A549 (cell line): ENCODE measurements at regions not wholly inside any gene's neighbourhood (a gene's known extent, or its start where the extent isn't known, plus 50 kb on each side); places are given as distances from the start of the nearest gene placed in this dataset.

Experiments used
- ATAC-seq, 2 experiments: fragments of 200-7000 bp in 1 of 2; fragments of >200 bp in 1 of 2; cut with Nextera tagmentation in 1 of 2; cut with Tn5 transposase in 1 of 2; 3 replicates each; pipeline versions ENCODE4 v1.8.0 to v1.9.1; 2018 to 2020; ENCODE audit warnings: mild to moderate bottlenecking in 1 of 2, moderate library complexity in 1 of 2
- CTCF ChIA-PET: fragments of 300-600 bp; sonication (Branson Sonifier 250); formaldehyde crosslinking; extraction: SDS; loops from one replicate; lab custom pipeline; 2021; ENCODE audit warnings: antibody characterized with exemption, inconsistent platforms; lab: Yijun Ruan, JAX
- POLR2A ChIA-PET: fragments of 350-600 bp; formaldehyde crosslinking; extraction: SDS; loops from one replicate; lab custom pipeline; 2021; ENCODE audit warnings: antibody characterized with exemption, inconsistent platforms; lab: Yijun Ruan, JAX
- DNase-seq, 2 experiments: peaks; one replicate each; pipeline versions ENCODE4 v3.0.0 to v3.0.0-alpha.2; 2011 to 2016; ENCODE audit warnings: low read depth in 1 of 2, low spot score in 1 of 2
- FAIRE-seq: peaks from 2 replicates; lab custom pipeline; 2011; peaks lifted over from hg19 to GRCh38; lab: Jason Lieb, UNC
- H3K27ac ChIP-seq, 2 experiments: fragments of >200 bp; sonication (Bioruptor Twin); formaldehyde crosslinking; 3 replicates each; pipeline ENCODE4 v1.5.1; 2016 to 2017
- H3K4me1 ChIP-seq: fragments of >200 bp; sonication (Bioruptor Twin); formaldehyde crosslinking; 3 replicates; pipeline ENCODE4 v1.6.1; 2016
- H3K4me2 ChIP-seq: fragments of >200 bp; sonication (Bioruptor Twin); formaldehyde crosslinking; 3 replicates; pipeline ENCODE4 v1.6.1; 2016
- H3K4me3 ChIP-seq: fragments of >200 bp; sonication (Bioruptor Twin); formaldehyde crosslinking; 3 replicates; pipeline ENCODE4 v1.5.1; 2016
- H3K9me3 ChIP-seq: fragments of >200 bp; sonication (Bioruptor Twin); formaldehyde crosslinking; 3 replicates; pipeline ENCODE4 v1.6.1; 2016
- BHLHE40 ChIP-seq: IDR thresholded peaks from 2 replicates; pipeline ENCODE4 v1.6.1; 2012; ENCODE audit warnings: low read depth, low read length, inconsistent platforms
- CEBPB ChIP-seq, 2 experiments: fragments of >200 bp in 1 of 2; sonication (Bioruptor Twin) in 1 of 2; formaldehyde crosslinking in 1 of 2; IDR thresholded peaks; 2 replicates each; pipeline ENCODE4 v1.6.1; 2012 to 2016
- CHD4 ChIP-seq: fragments of 200-600 bp; sonication (generic); IDR thresholded peaks from 2 replicates; pipeline ENCODE4 v1.6.1; 2016; ENCODE audit warnings: antibody characterized with exemption, mild to moderate bottlenecking, borderline replicate concordance
- EHMT2 ChIP-seq: fragments of 200-600 bp; sonication (generic); IDR thresholded peaks from 2 replicates; pipeline ENCODE4 v1.6.1; 2016; ENCODE audit warnings: antibody characterized with exemption, low read depth, mild to moderate bottlenecking, moderate library complexity
- ELK1 ChIP-seq: fragments of 150-350 bp; IDR thresholded peaks from 2 replicates; pipeline ENCODE4 v1.6.1; 2014; ENCODE audit warnings: low read depth, mild to moderate bottlenecking, low read length
- FOSB ChIP-seq: fragments of 250-450 bp; sonication (Bioruptor Pico); IDR thresholded peaks from 2 replicates; pipeline ENCODE4 v1.5.0; 2020; ENCODE audit warnings: mild to moderate bottlenecking, moderate library complexity
- FOSL2 ChIP-seq, 2 experiments: fragments of 450-650 bp in 1 of 2; fragments of >200 bp in 1 of 2; sonication (Bioruptor Twin) in 1 of 2; formaldehyde crosslinking; IDR thresholded peaks; 2 replicates each; pipeline versions ENCODE4 v1.5.0 to v1.6.1; 2016 to 2020; ENCODE audit warnings: mild to moderate bottlenecking in 1 of 2, moderate library complexity in 1 of 2
- FOXS1 ChIP-seq: fragments of 250-450 bp; sonication (Bioruptor Pico); IDR thresholded peaks from 2 replicates; pipeline ENCODE4 v1.5.0; 2020; ENCODE audit warnings: mild to moderate bottlenecking, moderate library complexity
- GATA3 ChIP-seq: IDR thresholded peaks from 2 replicates; pipeline ENCODE4 v1.6.1; 2012; ENCODE audit warnings: borderline replicate concordance
- HES2 ChIP-seq: fragments of >200 bp; sonication (Bioruptor Twin); formaldehyde crosslinking; IDR thresholded peaks from 2 replicates; pipeline ENCODE4 v1.6.1; 2016
- HOXB13 ChIP-seq: fragments of 250-450 bp; sonication (Bioruptor Pico); IDR thresholded peaks from 2 replicates; pipeline ENCODE4 v1.5.0; 2020; ENCODE audit warnings: low read depth, mild to moderate bottlenecking, moderate library complexity
- JUNB ChIP-seq: fragments of >200 bp; sonication (Bioruptor Twin); formaldehyde crosslinking; IDR thresholded peaks from 2 replicates; pipeline ENCODE4 v1.6.1; 2016
- MYC ChIP-seq: IDR thresholded peaks from 2 replicates; pipeline ENCODE4 v1.6.1; 2012; ENCODE audit warnings: mild to moderate bottlenecking, inconsistent platforms, low read length, improper control_type of control experiment, borderline replicate concordance
- NPAS2 ChIP-seq: fragments of 250-450 bp; sonication (Bioruptor Pico); IDR thresholded peaks from 2 replicates; pipeline ENCODE4 v1.8.0; 2022; ENCODE audit warnings: mild to moderate bottlenecking, moderate library complexity, borderline replicate concordance
- NR3C1 ChIP-seq: fragments of >200 bp; sonication (Bioruptor Twin); formaldehyde crosslinking; IDR thresholded peaks from 3 replicates; pipeline ENCODE4 v1.6.1; 2017
- POLR2AphosphoS2 ChIP-seq: conservative IDR thresholded peaks from 2 replicates; pipeline ENCODE4 v1.6.1; 2012; ENCODE audit warnings: low read length, improper control_type of control experiment, inconsistent platforms
- RARB ChIP-seq: fragments of 250-450 bp; sonication (Bioruptor Pico); IDR thresholded peaks from 2 replicates; pipeline ENCODE4 v1.8.0; 2021; ENCODE audit warnings: mild to moderate bottlenecking, moderate library complexity
- RCOR1 ChIP-seq: fragments of 150-350 bp; IDR thresholded peaks from 2 replicates; pipeline ENCODE4 v1.6.1; 2014; ENCODE audit warnings: antibody characterized with exemption, low read length, low read depth
- RFX5 ChIP-seq: fragments of 450-650 bp; IDR thresholded peaks from 2 replicates; pipeline ENCODE4 v1.7.1; 2014; ENCODE audit warnings: antibody characterized with exemption, mild to moderate bottlenecking, moderate library complexity
- SMC3 ChIP-seq: fragments of >200 bp; sonication (Bioruptor Twin); formaldehyde crosslinking; IDR thresholded peaks from 3 replicates; pipeline ENCODE4 v1.6.1; 2018; ENCODE audit warnings: inconsistent platforms
- SREBF2 ChIP-seq: fragments of 450-650 bp; IDR thresholded peaks from 2 replicates; pipeline ENCODE4 v1.6.1; 2014; ENCODE audit warnings: mild to moderate bottlenecking, moderate library complexity
- ZC3H11A ChIP-seq: fragments of 450-650 bp; IDR thresholded peaks from 2 replicates; pipeline ENCODE4 v1.6.1; 2014; ENCODE audit warnings: antibody characterized with exemption, mild to moderate bottlenecking
- WGBS: methylation state at CpG from one replicate; pipeline ENCODE4 v1.1.6; 2017; ENCODE audit errors: missing lambda C conversion rate; 5-methylcytosine and 5-hydroxymethylcytosine counted together
- TF ChIP-seq, protein P1 (sequence below): fragments of 200-600 bp; sonication (generic); IDR thresholded peaks from 2 replicates; pipeline ENCODE4 v1.6.1; 2016; ENCODE audit warnings: antibody characterized with exemption, mild to moderate bottlenecking, moderate library complexity
- TF ChIP-seq, protein P2 (sequence below): fragments of >200 bp; sonication (Bioruptor Twin); formaldehyde crosslinking; IDR thresholded peaks from 3 replicates; pipeline ENCODE4 v1.5.1; 2016

- H3K9me3 ChIP-seq: no peaks in the 10 kb centered on the region
- DNase-seq (no peak), FAIRE-seq (no peak)
- POLR2A ChIA-PET: no interaction called here
- TF ChIP-seq RARB (CRISPR knock-in tag): no peak
- TF ChIP-seq SMC3: no peak
- TF ChIP-seq BHLHE40: no peak
- no peak for TF ChIP-seq NPAS2
- TF ChIP-seq POLR2AphosphoS2: no peak
- TF ChIP-seq SREBF2: no peak
- no peak for TF ChIP-seq ZC3H11A
- TF ChIP-seq, protein P1, sequence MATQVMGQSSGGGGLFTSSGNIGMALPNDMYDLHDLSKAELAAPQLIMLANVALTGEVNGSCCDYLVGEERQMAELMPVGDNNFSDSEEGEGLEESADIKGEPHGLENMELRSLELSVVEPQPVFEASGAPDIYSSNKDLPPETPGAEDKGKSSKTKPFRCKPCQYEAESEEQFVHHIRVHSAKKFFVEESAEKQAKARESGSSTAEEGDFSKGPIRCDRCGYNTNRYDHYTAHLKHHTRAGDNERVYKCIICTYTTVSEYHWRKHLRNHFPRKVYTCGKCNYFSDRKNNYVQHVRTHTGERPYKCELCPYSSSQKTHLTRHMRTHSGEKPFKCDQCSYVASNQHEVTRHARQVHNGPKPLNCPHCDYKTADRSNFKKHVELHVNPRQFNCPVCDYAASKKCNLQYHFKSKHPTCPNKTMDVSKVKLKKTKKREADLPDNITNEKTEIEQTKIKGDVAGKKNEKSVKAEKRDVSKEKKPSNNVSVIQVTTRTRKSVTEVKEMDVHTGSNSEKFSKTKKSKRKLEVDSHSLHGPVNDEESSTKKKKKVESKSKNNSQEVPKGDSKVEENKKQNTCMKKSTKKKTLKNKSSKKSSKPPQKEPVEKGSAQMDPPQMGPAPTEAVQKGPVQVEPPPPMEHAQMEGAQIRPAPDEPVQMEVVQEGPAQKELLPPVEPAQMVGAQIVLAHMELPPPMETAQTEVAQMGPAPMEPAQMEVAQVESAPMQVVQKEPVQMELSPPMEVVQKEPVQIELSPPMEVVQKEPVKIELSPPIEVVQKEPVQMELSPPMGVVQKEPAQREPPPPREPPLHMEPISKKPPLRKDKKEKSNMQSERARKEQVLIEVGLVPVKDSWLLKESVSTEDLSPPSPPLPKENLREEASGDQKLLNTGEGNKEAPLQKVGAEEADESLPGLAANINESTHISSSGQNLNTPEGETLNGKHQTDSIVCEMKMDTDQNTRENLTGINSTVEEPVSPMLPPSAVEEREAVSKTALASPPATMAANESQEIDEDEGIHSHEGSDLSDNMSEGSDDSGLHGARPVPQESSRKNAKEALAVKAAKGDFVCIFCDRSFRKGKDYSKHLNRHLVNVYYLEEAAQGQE: no peak
- no peak for TF ChIP-seq MYC
- TF ChIP-seq EHMT2: no peak
- no peak for TF ChIP-seq NR3C1
- no peak for TF ChIP-seq FOSB (CRISPR knock-in tag)
- TF ChIP-seq, protein P2, sequence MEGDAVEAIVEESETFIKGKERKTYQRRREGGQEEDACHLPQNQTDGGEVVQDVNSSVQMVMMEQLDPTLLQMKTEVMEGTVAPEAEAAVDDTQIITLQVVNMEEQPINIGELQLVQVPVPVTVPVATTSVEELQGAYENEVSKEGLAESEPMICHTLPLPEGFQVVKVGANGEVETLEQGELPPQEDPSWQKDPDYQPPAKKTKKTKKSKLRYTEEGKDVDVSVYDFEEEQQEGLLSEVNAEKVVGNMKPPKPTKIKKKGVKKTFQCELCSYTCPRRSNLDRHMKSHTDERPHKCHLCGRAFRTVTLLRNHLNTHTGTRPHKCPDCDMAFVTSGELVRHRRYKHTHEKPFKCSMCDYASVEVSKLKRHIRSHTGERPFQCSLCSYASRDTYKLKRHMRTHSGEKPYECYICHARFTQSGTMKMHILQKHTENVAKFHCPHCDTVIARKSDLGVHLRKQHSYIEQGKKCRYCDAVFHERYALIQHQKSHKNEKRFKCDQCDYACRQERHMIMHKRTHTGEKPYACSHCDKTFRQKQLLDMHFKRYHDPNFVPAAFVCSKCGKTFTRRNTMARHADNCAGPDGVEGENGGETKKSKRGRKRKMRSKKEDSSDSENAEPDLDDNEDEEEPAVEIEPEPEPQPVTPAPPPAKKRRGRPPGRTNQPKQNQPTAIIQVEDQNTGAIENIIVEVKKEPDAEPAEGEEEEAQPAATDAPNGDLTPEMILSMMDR: no peak
- no peak for TF ChIP-seq CEBPB (IDR thresholded peaks at IDR 0.05)
- TF ChIP-seq ELK1: no peak
- no peak for TF ChIP-seq HES2
- TF ChIP-seq RCOR1: no peak
- TF ChIP-seq, all 56 proteins: peak for 0
- no peak overlapping the region for H3K4me2 ChIP-seq
- no peak for ATAC-seq
- CTCF ChIA-PET: no interaction called here
- WGBS: 35% methylated on average over 1 of the region's 1 CpG
- H3K27ac ChIP-seq: no peak overlapping the region
- no peak overlapping the region for H3K4me3 ChIP-seq
- H3K4me1 ChIP-seq: no peaks in the 10 kb centered on the region
These were observed 166.5 kb downstream of the COG6 start for GRCh38 chr13:39821977-39822376.

DNA sequence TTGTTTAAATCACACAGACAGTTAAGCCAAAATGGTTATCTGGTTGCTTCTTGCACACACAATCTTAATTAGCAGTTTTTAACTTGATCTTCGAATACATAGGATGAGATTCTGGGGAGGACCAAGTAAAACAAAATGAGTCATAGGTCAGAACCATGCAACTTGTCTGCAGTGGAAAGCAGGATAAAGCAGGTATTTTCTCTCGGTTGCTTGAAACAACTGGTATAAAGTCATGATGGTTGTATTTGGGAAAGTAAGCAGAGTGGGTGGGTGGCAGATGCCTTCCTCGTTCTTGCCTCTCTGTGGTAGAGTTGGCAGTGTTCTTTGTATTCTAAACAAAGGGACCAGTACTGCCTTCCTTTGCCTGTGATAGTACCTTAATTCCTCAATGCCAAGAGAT, 167.0 kb downstream of the COG6 start:
- H3K4me1 ChIP-seq: no peaks in the 10 kb centered on the region
- CTCF ChIA-PET: no interaction called here
- FAIRE-seq: no peak
- TF ChIP-seq GATA3: no peak
- no peak for TF ChIP-seq FOSB (CRISPR knock-in tag)
- TF ChIP-seq JUNB: no peak
- no peak for TF ChIP-seq RCOR1
- no peak for TF ChIP-seq EHMT2
- TF ChIP-seq FOSL2 (IDR thresholded peaks at IDR 0.05): no peak
- TF ChIP-seq FOSL2 (CRISPR knock-in tag; IDR thresholded peaks at IDR 0.05): no peak
- TF ChIP-seq RFX5: no peak
- no peak for TF ChIP-seq FOXS1 (CRISPR knock-in tag)
- TF ChIP-seq CHD4: no peak
- no peak for TF ChIP-seq HOXB13 (CRISPR knock-in tag)
- TF ChIP-seq, protein P1: no peak
- TF ChIP-seq, all 56 proteins: peak for 0
- DNase-seq (no peak), ATAC-seq (no peak)
- 34% methylated on average over 3 of the region's 3 CpGs for WGBS
- no peak overlapping the region for H3K4me3 ChIP-seq
- H3K4me2 ChIP-seq: no peak overlapping the region
- no peaks in the 10 kb centered on the region for H3K9me3 ChIP-seq
- no peak overlapping the region for H3K27ac ChIP-seq
- POLR2A ChIA-PET: no interaction called here
